CD4-positive, alpha-beta T cell treated with Interferon gamma for 1 hour (primary cell): ENCODE measurements at regions not wholly inside any gene's neighbourhood (a gene's known extent, or its start where the extent isn't known, plus 50 kb on each side); places are given as distances from the start of the nearest gene placed in this dataset.

ENCODE experiments used
- DNase-seq: peaks from one replicate; pipeline ENCODE4 v3.0.0-alpha.2; 2020

DNA sequence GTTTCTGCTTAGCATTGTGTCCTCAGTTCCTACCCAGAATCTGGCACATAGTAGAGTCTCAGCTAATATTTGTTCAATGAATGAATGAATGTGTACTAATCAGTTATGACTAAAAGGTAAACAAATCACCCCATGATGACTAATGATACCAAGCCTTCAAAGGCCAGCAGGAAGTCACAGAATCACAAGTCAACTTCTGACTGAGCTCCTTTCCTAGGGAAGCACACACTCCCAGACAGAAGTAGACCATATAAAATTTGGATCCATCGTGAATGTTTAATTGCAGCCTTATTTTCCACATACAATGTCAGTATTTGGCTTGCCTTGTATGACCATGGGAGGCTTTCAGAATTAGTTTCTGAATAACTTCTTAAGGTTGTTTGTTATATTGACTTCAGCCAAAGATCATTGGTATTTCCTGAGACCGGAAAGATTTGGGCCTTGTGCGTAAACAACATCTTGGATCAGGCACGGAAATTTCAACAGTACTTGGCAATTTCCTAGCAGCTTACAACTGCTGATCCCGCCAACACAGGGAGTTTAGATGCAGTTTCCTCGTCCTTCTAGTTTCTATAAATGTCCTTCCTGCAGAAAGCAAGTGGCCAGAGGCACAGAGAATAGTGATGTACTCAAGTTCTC lies 185.9 kb upstream of the ATP1B1 start:
- no peak for DNase-seq

DNA sequence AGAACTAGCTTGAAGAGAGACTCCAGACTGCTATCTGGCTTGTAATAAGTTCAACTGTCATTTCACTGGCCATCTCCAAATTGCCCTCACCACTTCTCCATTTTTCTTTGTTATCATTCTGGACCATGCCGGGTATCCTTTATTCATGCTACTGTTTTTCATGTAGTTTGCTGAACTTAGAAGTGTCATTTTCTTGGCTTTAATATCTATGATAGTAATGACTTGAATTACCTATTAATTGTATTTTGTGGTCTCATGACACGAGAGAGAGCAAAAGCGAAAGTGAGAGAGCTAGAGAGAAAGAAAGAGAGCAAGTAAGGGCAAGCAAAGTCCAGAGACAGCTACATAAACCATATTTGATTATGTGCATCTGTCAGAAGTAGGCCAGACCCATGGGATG lies 184.9 kb upstream of the ATP1B1 start:
- DNase-seq: no peak

DNA sequence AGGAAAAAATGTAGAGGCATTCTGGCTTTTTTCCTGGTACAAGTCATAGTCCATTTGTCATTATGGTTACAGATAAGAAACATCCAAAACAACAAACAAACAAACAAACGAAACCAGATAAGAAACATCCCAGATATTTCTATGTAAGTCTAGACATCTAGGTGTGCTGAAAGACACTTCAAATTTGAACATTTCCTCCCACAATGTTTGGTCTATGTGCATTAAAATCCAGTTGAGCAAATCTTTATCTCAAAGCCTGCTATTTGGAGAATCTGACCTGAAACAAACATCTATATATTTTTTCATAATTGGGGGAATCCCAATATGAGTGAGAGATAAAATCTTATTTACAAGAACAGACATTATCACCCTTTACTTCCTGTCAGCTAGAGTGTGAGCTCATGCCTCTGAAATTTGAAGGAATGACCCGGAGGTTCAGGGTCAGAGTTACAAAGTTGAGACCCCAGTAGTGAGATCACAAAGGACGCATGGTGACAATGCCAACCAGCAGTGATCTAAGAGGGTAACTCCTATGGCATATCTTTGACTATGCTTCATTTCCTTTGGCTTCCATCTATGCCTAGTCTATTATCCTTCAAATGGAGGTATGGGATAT lies 182.9 kb upstream of the ATP1B1 start:
- DNase-seq: no peak

DNA sequence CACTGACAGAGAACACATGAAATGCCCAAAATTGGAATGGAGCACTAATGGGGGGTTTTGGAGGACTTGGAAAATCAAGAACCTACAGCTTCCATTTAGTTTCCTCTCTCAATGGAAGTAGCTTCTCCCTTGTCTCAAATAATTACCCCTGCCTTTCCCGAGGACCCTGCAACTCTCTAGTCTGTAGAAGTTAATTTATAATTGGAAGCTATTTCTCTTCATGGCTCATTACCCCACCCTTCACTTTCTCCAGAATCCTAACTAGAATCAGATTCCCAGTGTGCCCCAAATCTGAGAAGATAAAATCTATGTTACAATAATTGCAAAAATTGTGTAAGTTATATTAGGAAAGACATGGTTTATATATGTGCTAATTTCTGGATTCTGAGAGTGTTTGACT lies 181.5 kb upstream of the ATP1B1 start:
- no peak for DNase-seq

DNA sequence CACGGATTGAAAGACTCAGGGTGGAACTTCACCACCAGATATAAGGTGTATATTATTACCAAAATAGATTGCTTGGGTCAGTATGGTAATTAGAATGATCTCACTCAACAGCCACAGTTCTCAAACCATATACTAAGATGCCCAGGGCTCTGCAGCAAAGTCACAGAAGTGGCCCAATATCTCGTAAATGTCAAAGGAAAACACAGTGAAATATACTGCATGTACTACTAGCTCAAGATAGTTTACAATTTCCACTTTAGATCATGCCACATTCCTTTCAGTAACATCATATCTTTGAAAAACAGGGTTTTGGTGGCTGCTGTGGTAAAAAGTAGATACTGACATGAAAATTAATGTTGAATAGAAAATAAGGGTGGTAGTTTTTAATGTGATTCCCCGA lies 180.3 kb upstream of the ATP1B1 start:
- no peak for DNase-seq

DNA sequence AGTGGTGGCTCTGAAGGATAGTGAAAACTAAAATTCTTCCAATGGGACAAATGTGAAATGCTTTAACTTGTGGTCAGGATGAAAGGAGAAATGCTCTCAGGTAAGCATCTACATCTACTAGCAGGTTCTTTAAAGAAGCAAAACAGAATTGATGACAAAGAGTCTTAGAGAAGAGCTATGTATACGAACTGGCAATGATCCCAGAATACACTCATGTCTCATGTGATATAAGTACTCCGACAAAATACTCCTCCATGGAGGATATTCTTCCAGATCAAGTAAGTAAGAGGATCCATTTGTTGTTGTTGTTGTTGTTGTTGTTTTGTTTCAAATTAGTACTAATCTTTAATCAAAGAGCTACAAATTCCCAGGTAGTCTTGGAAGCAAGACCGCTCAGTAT lies 174.0 kb upstream of the ATP1B1 start:
- DNase-seq: no peak

DNA sequence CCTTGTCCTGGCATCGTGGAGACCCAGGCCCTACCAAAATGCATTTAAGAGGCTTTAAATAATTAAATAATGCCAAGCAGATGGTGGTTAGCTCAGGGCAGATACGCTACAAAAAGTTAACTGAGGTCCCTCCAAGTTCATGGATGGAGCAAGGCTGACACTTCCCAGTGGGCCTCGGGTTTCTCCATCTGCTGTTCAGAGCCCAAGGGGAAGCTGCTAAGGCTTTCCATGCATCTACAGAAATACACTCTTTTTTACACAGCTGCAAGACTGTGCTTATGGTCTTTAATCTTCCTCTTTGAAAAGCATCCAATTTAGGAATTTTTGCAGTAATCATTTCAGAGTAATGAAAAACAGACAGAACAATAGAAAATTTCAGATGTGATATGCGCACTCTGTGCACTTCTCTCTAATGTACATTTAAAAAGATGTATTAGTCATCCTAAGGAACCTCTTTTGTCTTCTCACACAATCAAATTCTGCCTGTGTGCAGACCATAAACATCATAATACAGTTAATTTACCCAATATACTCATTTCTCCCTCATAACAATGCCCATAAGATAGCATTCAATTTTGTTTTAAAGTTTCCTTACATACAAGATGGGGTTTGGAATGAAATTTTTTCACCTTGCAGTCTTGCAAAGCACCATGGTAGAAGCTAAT lies 173.2 kb upstream of the ATP1B1 start:
- no peak for DNase-seq

DNA sequence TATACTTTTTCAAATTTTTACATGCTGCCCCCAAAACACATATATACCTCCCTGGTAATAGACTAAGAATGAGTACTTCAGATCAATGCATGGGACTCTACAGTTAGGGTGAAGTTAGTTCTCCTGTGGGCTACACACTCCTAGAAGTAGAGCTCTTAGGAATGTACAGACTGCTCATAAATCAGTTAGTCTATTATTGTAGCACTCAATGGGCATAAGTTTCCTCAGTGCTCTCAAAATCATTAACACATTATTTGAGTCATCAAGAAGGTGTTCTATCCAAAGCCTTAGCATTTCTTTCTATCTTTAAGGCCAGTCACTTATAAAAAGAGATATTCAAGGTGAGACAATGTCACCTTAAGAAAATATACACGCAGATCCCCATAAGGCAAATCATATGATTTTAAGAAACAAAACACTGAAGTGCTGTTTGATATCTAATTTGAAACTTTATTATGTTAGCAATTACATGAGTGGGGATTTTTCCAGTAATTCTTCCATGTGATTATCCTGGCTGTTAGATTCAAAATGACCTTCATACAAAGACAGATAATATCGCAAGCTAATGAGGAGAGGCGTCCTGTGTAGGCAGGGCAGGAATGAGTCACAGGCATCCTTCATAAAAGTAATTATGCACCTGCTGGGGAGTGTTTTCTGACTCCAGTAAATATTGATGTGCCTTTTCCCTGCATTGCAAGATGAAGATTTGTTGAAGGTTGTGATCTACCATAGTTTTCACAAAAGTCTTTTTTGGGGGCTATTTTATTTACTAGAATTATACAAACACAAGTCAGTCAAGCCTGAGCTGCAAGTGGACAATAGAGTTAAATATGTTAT lies 167.2 kb upstream of the ATP1B1 start:
- DNase-seq: no peak

DNA sequence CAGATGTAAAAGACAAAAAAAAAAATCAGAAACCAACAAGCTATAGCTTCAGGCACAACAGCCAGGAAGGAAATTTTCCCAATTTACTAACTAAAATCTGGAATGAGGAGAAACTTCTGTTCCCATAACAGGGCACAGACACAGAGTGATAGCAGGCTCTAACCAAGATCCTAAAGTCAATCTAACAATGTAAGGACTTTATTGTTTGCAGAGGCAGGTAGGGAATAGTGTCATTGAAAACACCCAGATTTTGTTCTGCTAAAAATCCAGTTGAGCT lies 166.6 kb upstream of the ATP1B1 start:
- DNase-seq: no peak

DNA sequence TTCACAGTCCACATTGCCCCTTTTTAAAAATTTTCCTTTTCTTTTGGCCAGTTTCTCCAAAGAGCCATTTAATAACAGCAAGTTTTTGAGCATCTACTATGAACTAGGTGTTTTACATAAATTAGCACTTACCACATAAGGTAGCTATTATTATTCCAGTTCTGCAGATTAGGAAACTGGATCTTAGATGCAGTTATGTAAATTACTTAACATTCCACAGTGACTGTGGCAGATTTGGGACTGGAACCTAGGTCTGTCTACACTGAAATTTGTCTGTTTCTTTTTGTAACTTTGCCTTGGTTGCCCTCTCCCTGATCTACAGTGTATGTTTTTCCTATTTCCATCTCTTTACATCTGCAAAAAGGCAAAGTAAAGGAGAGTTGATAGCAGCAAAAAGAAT lies 164.8 kb upstream of the ATP1B1 start:
- no peak for DNase-seq

DNA sequence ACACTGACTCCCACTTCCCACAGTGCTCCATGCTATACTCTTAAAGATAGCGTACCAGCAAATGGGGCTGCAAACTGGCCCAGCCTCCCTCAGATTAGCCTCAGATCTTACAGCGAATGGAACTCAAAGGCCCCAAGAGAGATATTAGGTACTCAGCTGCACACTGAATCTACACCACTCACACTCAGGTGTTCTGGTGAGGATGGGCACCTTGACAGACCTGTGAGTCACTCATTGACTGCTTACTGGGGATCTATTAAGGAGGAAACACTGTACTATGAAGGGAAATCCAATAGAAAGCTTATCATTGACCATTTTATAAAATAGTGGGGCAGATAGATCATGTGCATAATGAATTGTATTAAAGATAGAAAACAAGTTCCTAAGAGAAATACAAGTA lies 164.3 kb upstream of the ATP1B1 start:
- DNase-seq: no peak

DNA sequence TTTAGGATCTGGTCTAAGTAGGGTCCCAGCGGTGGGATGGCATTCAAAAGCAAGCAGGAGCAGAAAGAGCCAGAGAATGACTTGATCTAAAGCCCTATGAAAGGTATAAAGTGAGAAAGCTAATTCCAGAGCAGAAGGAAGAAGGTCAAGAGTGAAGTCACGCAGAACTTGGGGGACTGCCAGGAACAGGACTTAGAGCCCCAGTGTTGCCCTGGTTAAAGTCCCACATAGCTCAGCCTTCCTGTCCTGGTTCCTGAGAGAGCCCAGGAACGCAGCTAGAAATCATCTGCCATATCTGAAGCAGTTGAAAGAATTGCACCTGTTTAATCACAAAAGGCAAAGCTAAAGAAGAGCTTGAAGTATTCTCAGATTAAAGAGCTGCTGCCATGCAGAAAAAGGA lies 160.6 kb upstream of the ATP1B1 start:
- DNase-seq: no peak

DNA sequence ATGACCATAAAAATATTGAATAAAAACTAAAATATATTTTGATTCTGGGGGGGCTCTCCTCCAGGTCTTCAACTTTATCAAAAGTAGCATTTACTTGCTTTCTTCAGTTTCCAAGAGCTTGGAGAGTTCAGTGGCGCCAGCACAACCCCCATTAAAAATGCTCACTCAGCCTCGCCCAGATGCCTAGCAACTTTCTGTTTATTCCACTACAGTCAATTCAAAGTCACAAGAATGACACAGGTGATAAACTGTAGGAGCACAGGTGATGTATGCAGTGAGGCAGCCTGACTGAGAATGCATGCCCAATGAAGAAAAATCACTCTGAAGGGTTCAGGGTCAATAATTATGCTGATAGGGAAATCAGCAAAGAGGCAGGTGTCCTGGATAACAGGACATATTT lies 159.4 kb upstream of the ATP1B1 start:
- DNase-seq: no peak

DNA sequence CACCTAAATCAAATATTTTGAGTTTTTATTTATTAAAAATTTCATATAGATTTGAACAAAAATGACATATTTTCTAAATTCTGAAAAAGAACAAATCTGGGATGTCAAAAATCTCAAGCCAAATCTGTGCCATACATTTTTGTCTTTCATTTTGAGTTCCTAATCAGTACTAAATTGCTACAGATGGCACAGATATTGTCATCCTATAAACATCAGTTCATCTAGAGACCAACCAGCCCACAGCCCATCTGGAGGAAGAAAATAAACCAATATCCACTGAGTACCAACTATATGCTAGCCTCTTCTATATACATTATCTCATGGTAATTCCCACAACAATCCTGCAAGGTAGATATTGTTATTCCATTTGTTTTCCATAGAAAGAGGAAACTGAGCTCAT lies 156.8 kb upstream of the ATP1B1 start:
- no peak for DNase-seq

DNA sequence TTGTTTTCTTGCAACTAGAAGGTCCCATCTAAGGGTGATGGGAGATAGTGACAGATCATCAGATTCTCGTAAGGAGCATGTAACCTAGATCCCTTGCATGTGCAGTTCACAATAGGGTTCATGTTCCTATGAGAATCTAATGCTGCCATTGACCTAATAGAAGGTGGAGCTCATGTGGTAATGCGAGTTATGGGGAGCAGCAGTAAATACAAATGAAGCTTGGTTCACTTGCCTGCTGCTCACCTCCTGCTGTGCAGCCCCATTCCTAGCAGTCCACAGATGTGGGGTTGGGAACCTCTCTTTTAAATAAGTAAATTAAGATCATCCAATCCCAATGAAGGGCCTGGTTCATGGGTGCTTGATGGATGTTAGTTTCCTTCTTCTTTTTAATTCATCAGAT lies 148.7 kb upstream of the ATP1B1 start:
- no peak for DNase-seq

DNA sequence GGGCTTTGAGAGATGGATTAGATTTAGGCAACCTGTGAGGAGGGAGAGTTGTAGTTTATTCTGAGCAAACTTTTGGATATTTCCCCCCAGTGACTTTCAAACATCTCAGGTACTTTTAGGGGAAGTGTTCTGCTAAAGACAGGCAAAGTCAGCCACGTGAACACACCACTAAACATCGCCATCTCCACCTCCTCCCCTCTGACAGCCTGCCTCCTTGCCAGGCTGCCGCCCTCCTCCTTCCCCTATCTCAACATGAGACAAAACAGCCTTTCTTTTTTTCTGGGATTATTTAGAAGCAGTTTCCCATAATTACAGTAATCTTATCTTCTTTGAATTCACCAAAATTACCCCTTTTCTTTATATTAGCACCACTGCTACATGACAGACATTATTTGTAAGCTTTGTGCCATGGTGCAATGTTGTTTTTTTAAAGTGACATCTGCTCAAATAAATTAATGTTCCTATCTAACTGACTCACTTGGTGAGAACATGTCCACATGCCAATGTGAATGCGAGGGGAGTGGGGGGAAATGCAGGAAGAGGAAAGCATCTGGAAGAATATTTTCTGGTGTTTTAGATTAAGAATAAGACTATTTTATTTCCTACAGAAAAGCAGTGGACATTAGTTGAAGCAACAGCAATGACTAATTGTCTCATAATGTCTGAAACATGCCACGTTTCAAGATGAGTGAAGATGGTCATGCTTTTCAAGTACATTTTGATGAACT lies 147.8 kb upstream of the ATP1B1 start:
- no peak for DNase-seq

DNA sequence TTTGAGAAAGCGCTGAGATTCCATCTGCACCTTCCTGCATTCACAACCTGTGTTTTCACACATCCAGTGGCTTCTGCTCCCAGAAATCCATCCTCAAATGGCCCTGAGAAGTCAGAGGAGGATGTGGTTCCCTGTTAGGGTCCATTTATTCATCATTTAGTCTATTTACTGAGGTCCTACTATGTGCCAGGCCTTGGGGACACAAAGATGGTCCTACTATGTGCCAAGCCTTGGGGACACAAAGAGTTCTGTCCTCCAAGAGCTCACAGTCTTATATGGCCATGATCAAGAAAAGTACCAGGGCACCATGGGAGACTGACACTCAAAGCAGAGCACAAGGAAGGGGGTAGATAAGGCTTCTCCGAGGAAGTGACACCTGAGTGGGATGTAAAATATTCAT lies 147.1 kb upstream of the ATP1B1 start:
- no peak for DNase-seq

DNA sequence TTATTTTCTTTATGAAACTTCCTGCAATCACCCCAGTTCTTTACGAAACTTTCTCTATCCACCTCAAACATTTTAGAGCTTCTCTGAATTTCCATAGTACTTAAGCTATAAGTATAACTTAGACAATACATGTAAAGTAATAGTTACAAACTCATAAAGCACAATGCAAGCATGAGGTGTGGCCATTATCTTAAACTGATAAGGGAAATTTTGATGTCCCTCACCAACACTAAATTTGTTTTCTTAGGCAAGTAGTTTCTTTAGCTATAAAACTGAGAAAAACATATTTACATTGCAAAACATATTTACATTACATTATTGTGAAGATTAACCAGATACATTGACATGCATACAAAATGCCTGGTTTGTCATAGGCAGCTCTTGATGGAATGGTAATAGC lies 146.4 kb upstream of the ATP1B1 start:
- no peak for DNase-seq

DNA sequence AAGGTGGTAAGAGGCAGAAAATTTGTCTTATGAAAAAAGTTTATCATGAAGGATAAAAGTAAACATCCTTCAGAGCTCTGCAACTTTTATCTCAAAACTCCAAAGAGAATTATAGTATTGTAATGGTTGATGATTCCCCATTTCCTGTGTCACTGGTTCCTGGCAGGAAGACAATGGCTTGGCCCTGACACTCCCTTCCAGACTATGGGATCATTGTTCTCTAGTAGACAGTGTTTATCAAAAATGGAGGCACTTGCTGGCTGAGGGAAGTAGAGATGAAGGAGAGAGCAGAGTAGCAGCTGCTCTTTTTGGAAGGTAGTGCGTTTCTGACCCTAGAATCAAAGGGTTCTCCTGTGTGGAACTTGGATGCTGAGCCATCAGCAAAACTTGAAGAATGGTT lies 145.9 kb upstream of the ATP1B1 start:
- DNase-seq: no peak

DNA sequence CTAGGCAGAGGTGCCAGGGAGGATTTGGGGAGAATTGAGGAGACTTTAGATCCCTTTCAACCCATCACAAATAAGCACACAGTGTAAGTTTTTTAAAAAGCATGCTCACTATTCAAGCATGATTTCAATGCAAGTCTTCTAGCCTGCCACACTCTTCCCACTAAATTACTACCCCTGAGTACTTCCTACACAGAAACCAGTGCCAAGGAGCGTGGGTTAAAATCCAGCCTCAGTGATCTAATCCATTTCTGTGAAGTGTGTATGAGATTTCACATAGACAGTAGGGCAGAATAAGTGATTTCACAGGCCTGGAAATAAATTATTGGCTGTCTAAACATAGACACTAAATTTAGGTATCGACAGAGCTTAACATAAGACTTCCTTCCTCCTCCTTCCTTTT lies 142.9 kb upstream of the ATP1B1 start:
- no peak for DNase-seq

DNA sequence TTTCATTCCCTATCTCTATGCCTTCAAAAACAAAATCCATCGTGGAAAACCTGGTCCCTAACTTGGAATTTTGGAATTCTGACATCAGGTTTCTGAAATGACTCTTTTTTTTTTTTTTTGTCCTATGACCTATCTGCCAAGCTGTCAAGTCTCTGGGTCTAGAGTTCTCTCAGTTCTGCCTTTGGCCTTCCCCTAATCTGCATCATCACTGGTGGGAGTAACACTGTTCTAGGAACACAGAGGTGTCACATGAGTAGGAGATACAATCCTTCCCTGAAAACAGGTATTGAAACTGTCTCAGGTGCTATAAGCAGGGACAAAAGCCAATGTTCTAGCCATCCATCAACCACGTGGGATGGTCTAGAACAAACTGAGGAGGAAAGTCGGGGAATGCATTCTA lies 142.0 kb upstream of the ATP1B1 start:
- DNase-seq: no peak

DNA sequence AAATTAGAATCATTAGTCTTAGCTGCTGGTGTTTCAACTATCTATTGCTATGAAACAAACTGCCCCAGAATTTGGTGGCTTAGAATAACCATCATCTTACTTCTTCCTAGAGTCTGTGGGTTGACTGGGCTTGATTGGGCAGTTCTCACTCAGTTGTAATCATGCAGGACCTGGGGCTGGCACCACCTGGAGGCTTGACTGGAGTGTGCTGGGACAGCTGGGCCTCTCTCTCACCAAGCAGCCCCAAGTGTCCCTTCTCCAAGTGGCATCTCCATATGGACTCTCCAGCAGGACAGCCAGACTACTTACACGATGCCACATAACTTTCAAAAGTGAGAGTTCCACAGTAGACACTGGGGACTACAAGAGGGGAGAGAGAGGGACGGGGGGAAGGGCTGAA lies 140.3 kb upstream of the ATP1B1 start:
- DNase-seq: no peak

DNA sequence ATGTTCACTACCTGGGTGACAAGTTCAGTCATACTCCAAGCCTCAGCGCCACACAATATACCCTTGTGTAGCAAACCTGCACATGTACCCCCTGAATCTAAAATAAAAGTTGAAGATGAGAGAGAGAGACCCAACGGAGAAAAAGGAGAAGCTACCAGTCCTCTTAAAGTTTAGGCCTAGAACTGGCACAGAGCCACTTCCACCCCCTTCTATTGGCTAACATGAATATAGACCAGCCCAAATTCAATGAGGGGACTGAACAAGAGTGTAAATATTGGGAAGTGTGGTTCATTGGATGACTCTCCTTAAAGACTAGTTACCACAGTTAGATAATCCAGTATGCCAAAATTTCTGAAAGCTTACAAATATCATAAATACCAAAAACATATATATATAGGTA lies 139.9 kb upstream of the ATP1B1 start:
- DNase-seq: no peak
